Psoas muscle (tissue), 7 donors: ENCODE measurements at regions not wholly inside any gene's neighbourhood (a gene's known extent, or its start where the extent isn't known, plus 50 kb on each side); places are given as distances from the start of the nearest gene placed in this dataset.

Source experiments
- ATAC-seq, 4 donors: fragments of 200-7000 bp; cut with Tn5 transposase; one replicate each; pipeline ENCODE4 v1.9.1; 2020; ENCODE audit warnings: moderate library complexity in 3 of 4, mild to moderate bottlenecking in 2 of 4
- DNase-seq, 2 donors: peaks; one replicate each; pipeline ENCODE4 v3.0.0-alpha.2; 2020
- H3K27ac ChIP-seq: fragments of 200-600 bp; one replicate; pipeline ENCODE4 v1.8.0; 2022
- H3K27me3 ChIP-seq, 3 donors: fragments of 200-600 bp in 1 of 3; one replicate each; pipeline versions ENCODE4 v1.6.1 to v1.8.0; 2013 to 2022; ENCODE audit warnings: low read length in 2 of 3, mild to moderate bottlenecking in 2 of 3, moderate library complexity in 1 of 3; ENCODE audit not compliant: insufficient read depth in 3 of 3
- H3K36me3 ChIP-seq, 2 donors: fragments of 200-600 bp in 1 of 2; one replicate each; pipeline versions ENCODE4 v1.6.1 to v1.8.0; 2013 to 2022; ENCODE audit warnings: low read depth in 1 of 2, mild to moderate bottlenecking in 1 of 2, moderate library complexity in 1 of 2; ENCODE audit not compliant: insufficient read depth in 1 of 2
- H3K4me1 ChIP-seq: fragments of 200-600 bp; one replicate; pipeline ENCODE4 v1.8.0; 2022
- H3K4me3 ChIP-seq: fragments of 200-600 bp; one replicate; pipeline ENCODE4 v1.8.0; 2022; ENCODE audit warnings: mild to moderate bottlenecking
- H3K9me3 ChIP-seq: fragments of 200-600 bp; one replicate; pipeline ENCODE4 v1.8.0; 2022
- WGBS, 3 donors: extraction: QIAGEN DNeasy Blood & Tissue Kit; methylation state at CpG; one replicate each; pipeline versions ENCODE4 v1.1.6 to v1.1.7; 2013; 5-methylcytosine and 5-hydroxymethylcytosine counted together
- intact Hi-C, 2 donors: fragments of 100-400 bp; cut with DNase I; formaldehyde crosslinking; loops; one replicate each; pipeline versions ENCODE4 v1.11.0 to v1.14.2; 2022
- TF ChIP-seq, protein P1 (sequence below): fragments of 200-600 bp; IDR thresholded peaks from one replicate; pipeline ENCODE4 v1.8.0; 2022; ENCODE audit warnings: antibody characterized with exemption
- donor health status: healthy with polysubstance abuse.
- donor health status: DM: no; HTN: no; CAD: no; lungs with moderate emphysema.
- donor health status: Bipolar disorder and iron deficiency.
- donor health status: healthy.
- donor health status: DM: yes; HTN: yes; CAD: no.
- donor health status: DM: no; HTN: no; CAD: no.
- donor health status: DM: yes; HTN: yes; CAD: no.

DNA sequence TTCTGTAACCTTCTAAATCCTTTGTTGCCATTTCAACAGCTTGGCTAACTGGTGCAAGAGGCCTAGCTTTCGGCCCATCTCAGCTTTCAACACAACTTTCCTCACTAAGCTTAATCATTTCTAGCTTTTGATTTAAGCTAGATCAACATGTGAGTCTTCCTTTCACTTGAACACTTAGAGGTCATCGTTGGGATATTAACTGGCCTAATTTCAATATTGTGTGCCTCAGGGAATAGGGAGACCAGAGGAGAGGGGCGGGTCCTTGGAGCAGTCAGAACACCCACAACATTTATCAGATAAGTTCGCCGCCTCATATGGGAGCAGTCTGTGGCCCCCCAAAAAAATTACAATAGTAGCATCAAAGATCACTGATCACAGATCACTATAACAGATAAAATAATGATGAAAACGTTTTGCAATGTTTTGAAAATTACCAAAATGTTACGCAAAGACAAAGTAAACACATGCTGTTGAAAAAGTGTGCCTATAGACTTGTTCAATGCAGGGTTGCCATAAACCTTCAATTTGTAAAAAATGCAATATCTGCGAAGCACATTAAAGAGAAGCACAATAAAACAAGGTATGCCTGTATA is 66.8 kb upstream of the PCSK1 start:
- Histone ChIP-seq H3K27ac (no peak overlapping the region), H3K27me3 (no peaks in the 10 kb centered on the region), H3K9me3 (no peaks in the 10 kb centered on the region), H3K4me3 (no peak overlapping the region), H3K36me3 (no peaks in the 10 kb centered on the region), H3K4me1 (no peaks in the 10 kb centered on the region)
- intact Hi-C loops = no loop called here
- TF ChIP-seq, protein P1, sequence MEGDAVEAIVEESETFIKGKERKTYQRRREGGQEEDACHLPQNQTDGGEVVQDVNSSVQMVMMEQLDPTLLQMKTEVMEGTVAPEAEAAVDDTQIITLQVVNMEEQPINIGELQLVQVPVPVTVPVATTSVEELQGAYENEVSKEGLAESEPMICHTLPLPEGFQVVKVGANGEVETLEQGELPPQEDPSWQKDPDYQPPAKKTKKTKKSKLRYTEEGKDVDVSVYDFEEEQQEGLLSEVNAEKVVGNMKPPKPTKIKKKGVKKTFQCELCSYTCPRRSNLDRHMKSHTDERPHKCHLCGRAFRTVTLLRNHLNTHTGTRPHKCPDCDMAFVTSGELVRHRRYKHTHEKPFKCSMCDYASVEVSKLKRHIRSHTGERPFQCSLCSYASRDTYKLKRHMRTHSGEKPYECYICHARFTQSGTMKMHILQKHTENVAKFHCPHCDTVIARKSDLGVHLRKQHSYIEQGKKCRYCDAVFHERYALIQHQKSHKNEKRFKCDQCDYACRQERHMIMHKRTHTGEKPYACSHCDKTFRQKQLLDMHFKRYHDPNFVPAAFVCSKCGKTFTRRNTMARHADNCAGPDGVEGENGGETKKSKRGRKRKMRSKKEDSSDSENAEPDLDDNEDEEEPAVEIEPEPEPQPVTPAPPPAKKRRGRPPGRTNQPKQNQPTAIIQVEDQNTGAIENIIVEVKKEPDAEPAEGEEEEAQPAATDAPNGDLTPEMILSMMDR = no peak
- no peak for DNase-seq
- WGBS, 3 donors = 76 to 79% (median 79%) methylated on average over 8 of the region's 8 CpGs
- no peak for ATAC-seq

DNA sequence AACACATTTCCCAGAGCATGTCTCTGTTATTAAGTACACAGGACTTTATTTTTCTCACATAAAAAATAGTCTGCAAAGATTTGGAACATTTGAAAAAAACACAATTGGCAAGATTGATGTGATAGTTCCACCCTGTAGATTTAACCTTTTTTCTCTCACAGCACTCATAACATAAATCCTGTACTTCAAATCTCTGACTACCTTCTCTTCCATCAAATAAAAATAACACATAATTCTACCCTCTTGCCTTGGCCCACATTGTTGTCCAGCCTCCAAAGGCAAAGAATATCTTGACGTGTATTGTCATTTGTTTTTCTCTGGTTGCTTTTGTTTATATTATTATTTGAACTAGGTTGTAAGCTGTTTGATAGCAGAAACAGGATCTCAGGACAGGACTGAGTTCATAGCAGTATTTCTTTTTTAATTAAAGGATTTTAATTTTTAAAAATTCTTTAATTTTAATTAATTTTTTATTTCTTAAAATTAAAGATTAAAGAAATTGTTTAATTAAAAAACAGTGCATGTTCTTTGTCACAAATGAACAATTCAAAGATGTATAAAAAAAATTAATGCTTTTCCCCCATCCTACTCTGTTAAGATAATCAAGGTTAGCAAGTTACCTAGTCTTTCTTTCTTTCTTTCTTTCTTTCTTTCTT is 69.1 kb upstream of the PCSK1 start:
- no peaks in the 10 kb centered on the region for H3K27me3 ChIP-seq
- no peak overlapping the region for H3K27ac ChIP-seq
- TF ChIP-seq, protein P1 = no peak
- H3K36me3 ChIP-seq = no peaks in the 10 kb centered on the region
- no peak overlapping the region for H3K4me3 ChIP-seq
- ATAC-seq (no peak), DNase-seq (no peak)
- 66 to 81% (median 73%) methylated on average over 1 of the region's 1 CpG for WGBS, 3 donors
- intact Hi-C loops = no loop called here
- no peaks in the 10 kb centered on the region for H3K9me3 ChIP-seq
- no peaks in the 10 kb centered on the region for H3K4me1 ChIP-seq

GRCh38 chr5:96503501-96504236 is 70.6 kb upstream of the PCSK1 start:
- intact Hi-C loops = no loop called here
- H3K9me3 ChIP-seq = no peaks in the 10 kb centered on the region
- no peaks in the 10 kb centered on the region for H3K4me1 ChIP-seq
- DNase-seq (no peak), ATAC-seq (no peak)
- WGBS, 3 donors = 74 to 77% (median 75%) methylated on average over 15 of the region's 15 CpGs
- no peaks in the 10 kb centered on the region for H3K27me3 ChIP-seq
- TF ChIP-seq, protein P1 = no peak
- H3K36me3 ChIP-seq = no peaks in the 10 kb centered on the region
- H3K27ac ChIP-seq = no peak overlapping the region
- no peak overlapping the region for H3K4me3 ChIP-seq

GRCh38 chr5:96506376-96506775 is 73.3 kb upstream of the PCSK1 start:
- H3K4me1 ChIP-seq = no peaks in the 10 kb centered on the region
- no peaks in the 10 kb centered on the region for H3K9me3 ChIP-seq
- no peak overlapping the region for H3K27ac ChIP-seq
- TF ChIP-seq, protein P1 = no peak
- no peaks in the 10 kb centered on the region for H3K36me3 ChIP-seq
- H3K27me3 ChIP-seq = no peaks in the 10 kb centered on the region
- ATAC-seq (no peak), DNase-seq (no peak)
- intact Hi-C loops = no loop called here
- WGBS, 3 donors = 56 to 86% (median 79%) methylated on average over 1 of the region's 1 CpG
- H3K4me3 ChIP-seq = no peak overlapping the region
